Adrenal gland (tissue), 9 donors: ENCODE measurements at regions not wholly inside any gene's neighbourhood (a gene's known extent, or its start where the extent isn't known, plus 50 kb on each side); places are given as distances from the start of the nearest gene placed in this dataset.

Experiments used
- DNase-seq, 7 donors: peaks; one replicate each; pipeline ENCODE4 v3.0.0-alpha.2; 2019 to 2020
- H3K27ac ChIP-seq, 5 donors: fragments of 200-600 bp; sonication (generic) in 4 of 5; 1 replicate in 3 of 5; 2 replicates in 2 of 5; pipeline versions ENCODE4 v1.5.1 to v1.8.0; 2016 to 2020; ENCODE audit warnings: mild to moderate bottlenecking in 1 of 5
- H3K27me3 ChIP-seq: fragments of 200-600 bp; 2 replicates; pipeline ENCODE4 v1.8.0; 2021
- H3K36me3 ChIP-seq, 2 donors: fragments of 200-600 bp; replicated peaks in 1 of 2; 1 replicate in 1 of 2; 2 replicates in 1 of 2; pipeline versions ENCODE4 v1.5.1 to v1.8.0; 2018 to 2022
- H3K4me1 ChIP-seq, 2 donors: fragments of 200-600 bp; replicated peaks in 1 of 2; 1 replicate in 1 of 2; 2 replicates in 1 of 2; pipeline versions ENCODE4 v1.5.1 to v1.8.0; 2018 to 2021
- H3K4me3 ChIP-seq, 4 donors: fragments of 200-600 bp; sonication (generic) in 3 of 4; one replicate each; pipeline ENCODE4 v1.5.1; 2016 to 2018
- H3K9me3 ChIP-seq, 3 donors: fragments of 200-600 bp; sonication (generic) in 1 of 3; replicated peaks in 1 of 3; 1 replicate in 2 of 3; 2 replicates in 1 of 3; pipeline versions ENCODE4 v1.5.1 to v1.8.0; 2016 to 2021
- POLR2A ChIP-seq, 2 donors: fragments of 450-650 bp; IDR thresholded peaks; one replicate each; pipeline ENCODE4 v1.6.1; 2017; ENCODE audit warnings: antibody characterized with exemption in 2 of 2, mild to moderate bottlenecking in 2 of 2, moderate library complexity in 1 of 2
- WGBS, 4 donors: extraction: QIAGEN DNeasy Blood & Tissue Kit in 2 of 4; methylation state at CpG; one replicate each; pipeline versions ENCODE4 v1.1.5 to v1.1.7; 2013 to 2017; 5-methylcytosine and 5-hydroxymethylcytosine counted together
- intact Hi-C, 2 donors: fragments of 100-400 bp; cut with DNase I; formaldehyde crosslinking; loops; one replicate each; pipeline versions ENCODE4 v1.14.1 to v1.15.0; 2022 to 2023
- TF ChIP-seq, protein P1 (sequence below), 6 experiments: fragments of 450-650 bp in 4 of 6; fragments of 200-600 bp in 2 of 6; sonication (generic) in 1 of 6; IDR thresholded peaks; 1 replicate in 5 of 6; 2 replicates in 1 of 6; pipeline versions ENCODE4 v1.5.1 to v1.8.0; 2016 to 2021; ENCODE audit warnings: antibody characterized with exemption in 6 of 6, mild to moderate bottlenecking in 2 of 6, moderate library complexity in 1 of 6
- donor health status: healthy with polysubstance abuse.
- donor health status: Bipolar disorder and iron deficiency.
- donor health status: DM: yes; HTN: yes; CAD: no.
- donor health status: DM: no; HTN: no; CAD: no.
- donor health status: DM: no; HTN: no; CAD: no.

DNA sequence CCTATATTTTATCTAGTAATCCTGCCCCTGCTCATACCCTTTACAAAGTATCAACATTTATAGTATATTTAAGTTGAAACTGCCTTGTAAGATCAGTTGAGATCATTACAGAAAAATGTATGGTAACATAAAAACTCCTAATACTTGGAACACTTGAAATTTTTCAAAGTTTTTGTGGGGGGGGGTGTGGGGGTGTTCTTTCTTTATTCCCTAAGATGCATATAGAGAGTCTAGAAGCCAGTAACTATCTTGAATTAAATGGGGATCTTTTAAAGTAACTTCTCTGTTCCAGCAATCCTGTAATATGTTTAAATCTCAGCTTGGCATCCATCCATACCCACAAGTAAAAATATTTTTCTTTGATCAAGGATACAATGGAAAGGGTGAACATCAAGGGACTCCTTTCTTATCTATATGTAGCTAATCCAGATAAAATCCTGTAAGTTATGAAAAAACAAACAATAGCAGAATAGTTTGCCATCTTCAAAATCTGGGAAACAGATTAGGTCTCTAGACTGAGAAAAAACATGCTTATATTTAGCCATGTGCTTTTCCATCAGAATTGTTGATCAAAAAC, 455.3 kb downstream of the MEIS1 start:
- H3K4me1 ChIP-seq: no peaks in the 10 kb centered on the region
- H3K36me3 ChIP-seq: no peaks in the 10 kb centered on the region
- no peak overlapping the region for H3K27ac ChIP-seq
- DNase-seq: no peak
- intact Hi-C loops: no loop called here
- H3K27me3 ChIP-seq: no peaks in the 10 kb centered on the region
- TF ChIP-seq, protein P1, sequence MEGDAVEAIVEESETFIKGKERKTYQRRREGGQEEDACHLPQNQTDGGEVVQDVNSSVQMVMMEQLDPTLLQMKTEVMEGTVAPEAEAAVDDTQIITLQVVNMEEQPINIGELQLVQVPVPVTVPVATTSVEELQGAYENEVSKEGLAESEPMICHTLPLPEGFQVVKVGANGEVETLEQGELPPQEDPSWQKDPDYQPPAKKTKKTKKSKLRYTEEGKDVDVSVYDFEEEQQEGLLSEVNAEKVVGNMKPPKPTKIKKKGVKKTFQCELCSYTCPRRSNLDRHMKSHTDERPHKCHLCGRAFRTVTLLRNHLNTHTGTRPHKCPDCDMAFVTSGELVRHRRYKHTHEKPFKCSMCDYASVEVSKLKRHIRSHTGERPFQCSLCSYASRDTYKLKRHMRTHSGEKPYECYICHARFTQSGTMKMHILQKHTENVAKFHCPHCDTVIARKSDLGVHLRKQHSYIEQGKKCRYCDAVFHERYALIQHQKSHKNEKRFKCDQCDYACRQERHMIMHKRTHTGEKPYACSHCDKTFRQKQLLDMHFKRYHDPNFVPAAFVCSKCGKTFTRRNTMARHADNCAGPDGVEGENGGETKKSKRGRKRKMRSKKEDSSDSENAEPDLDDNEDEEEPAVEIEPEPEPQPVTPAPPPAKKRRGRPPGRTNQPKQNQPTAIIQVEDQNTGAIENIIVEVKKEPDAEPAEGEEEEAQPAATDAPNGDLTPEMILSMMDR (IDR thresholded peaks at IDR 0.05): no peak
- TF ChIP-seq POLR2A (IDR thresholded peaks at IDR 0.05): no peak
- no peaks in the 10 kb centered on the region for H3K9me3 ChIP-seq
- no peak overlapping the region for H3K4me3 ChIP-seq

DNA sequence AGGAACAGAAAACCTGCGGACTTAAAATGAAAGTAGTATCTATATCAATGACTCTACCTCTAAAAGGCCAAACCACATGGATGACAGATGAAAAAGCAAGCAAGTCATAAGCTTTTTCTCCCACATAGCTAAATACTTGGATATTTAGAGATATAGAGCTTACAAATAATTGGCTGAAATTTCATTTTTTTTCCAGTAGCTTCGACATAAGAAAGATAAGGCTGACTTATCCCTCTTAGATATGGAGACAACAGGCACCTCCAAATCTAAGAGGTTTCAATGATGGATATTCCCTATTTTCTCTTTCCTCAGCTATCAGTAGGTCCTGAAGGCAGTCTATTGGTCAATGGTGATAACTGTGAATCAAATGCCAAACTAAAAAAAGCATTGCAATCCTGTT, 460.3 kb downstream of the MEIS1 start:
- WGBS, 4 donors: 83 to 89% (median 86%) methylated on average over 2 of the region's 2 CpGs
- TF ChIP-seq POLR2A (IDR thresholded peaks at IDR 0.05): no peak
- TF ChIP-seq, protein P1 (IDR thresholded peaks at IDR 0.05): no peak
- Histone ChIP-seq H3K27me3 (no peaks in the 10 kb centered on the region), H3K4me1 (peaks cover 0 to 8% of the 10 kb centered on the region in 2 donors), H3K4me3 (no peak overlapping the region), H3K36me3 (no peaks in the 10 kb centered on the region), H3K9me3 (no peaks in the 10 kb centered on the region), H3K27ac (no peak overlapping the region)
- no peak for DNase-seq
- intact Hi-C loops: no loop called here

DNA sequence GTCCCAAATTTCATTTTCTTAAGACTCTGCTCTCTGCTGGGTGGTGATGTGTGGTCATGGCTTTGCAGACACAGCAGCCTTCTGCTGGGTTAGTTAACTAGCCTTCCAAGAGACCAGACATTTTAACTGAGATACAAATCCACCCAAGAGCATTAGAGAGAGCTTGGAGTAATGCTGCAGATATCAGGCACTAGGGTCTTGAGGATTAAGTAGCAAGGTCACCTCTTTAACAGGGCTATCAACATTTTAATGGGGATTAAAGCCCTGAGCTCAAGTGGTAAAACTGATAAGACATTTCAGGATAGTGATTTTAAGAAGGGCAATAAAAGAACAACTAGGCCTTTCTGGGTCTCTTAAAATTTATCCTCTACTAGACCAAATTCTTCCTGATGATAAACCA, 461.2 kb downstream of the MEIS1 start:
- Histone ChIP-seq H3K27me3 (no peaks in the 10 kb centered on the region), H3K4me3 (no peak overlapping the region), H3K4me1 (peaks cover 0 to 8% of the 10 kb centered on the region in 2 donors), H3K36me3 (no peaks in the 10 kb centered on the region), H3K27ac (no peak overlapping the region), H3K9me3 (no peaks in the 10 kb centered on the region)
- TF ChIP-seq, protein P1 (IDR thresholded peaks at IDR 0.05): no peak
- TF ChIP-seq POLR2A (IDR thresholded peaks at IDR 0.05): no peak
- no peak for DNase-seq
- intact Hi-C loops: no loop called here

DNA sequence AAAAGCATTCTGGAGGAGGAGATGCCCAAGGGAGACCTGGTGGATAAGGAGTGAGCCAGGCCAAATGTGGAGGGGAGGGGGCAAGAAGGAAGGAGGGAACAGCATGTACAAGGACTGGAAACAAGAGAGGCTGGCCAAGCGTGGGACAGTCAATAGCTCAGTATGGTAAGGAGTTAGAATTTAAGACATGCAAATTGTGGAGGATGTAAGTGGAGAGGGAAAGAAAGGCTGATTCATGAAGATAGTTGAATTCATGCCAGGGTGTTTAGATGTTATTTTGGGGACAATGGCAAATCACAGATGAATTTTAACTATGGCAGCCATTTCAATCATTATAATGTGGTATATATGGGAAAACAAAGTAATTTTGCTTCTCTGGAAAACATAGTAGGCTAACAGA, 462.3 kb downstream of the MEIS1 start:
- TF ChIP-seq POLR2A (IDR thresholded peaks at IDR 0.05): no peak
- TF ChIP-seq, protein P1 (IDR thresholded peaks at IDR 0.05): no peak
- no peaks in the 10 kb centered on the region for H3K36me3 ChIP-seq
- H3K4me1 ChIP-seq: peaks cover 0 to 8% of the 10 kb centered on the region in 2 donors
- intact Hi-C loops: no loop called here
- peak overlapping the region in 1 of 5 donors; percentile 24 for H3K27ac ChIP-seq
- no peak overlapping the region for H3K4me3 ChIP-seq
- no peaks in the 10 kb centered on the region for H3K9me3 ChIP-seq
- DNase-seq: no peak
- H3K27me3 ChIP-seq: no peaks in the 10 kb centered on the region
- 85 to 89% (median 86%) methylated on average over 1 of the region's 1 CpG for WGBS, 4 donors
